ENCODE measurements at regions not wholly inside any gene's neighbourhood (a gene's known extent, or its start where the extent isn't known, plus 50 kb on each side); places are given as distances from the start of the nearest gene placed in this dataset.

DNA sequence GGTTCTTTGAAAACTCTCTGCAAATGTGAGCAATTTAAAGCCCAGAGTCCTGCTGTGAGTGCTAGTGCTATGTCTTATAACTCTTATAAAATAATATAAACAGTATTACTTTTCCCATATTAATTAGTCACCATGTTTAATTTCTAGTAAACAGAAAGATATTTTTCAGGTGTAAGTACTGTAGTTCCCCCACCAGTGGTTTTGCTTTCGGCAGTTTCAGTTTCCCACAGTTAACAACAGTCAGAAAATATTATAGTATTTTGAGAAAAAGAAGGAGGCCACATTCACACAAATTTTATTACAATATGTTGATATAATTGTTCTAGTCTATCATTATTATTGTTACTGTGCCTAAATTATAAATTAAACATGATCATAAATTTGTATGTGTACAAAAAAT, 800.5 kb downstream of the LRFN5 start:
- TF ChIP-seq JUND (IDR thresholded peaks at IDR 0.05; ENCODE audit: low read depth), result no peak
- no peak for DNase-seq (ENCODE audit: low read depth in 1 of 2, low spot score in 1 of 2)
- in situ Hi-C loops (cut with HindIII; ENCODE audit: low pct_unique_long_range_greater_than_20kb, low sequenced_read_pairs), result no loop called here

- in situ Hi-C loops (cut with HindIII; ENCODE audit: low pct_unique_long_range_greater_than_20kb, low sequenced_read_pairs), result no loop called here
- no peak for DNase-seq (ENCODE audit: low read depth in 1 of 2, low spot score in 1 of 2)
- TF ChIP-seq JUND (IDR thresholded peaks at IDR 0.05; ENCODE audit: low read depth), result no peak
These were observed 784.6 kb downstream of the LRFN5 start for GRCh38 chr14:42391146-42391834.

DNA sequence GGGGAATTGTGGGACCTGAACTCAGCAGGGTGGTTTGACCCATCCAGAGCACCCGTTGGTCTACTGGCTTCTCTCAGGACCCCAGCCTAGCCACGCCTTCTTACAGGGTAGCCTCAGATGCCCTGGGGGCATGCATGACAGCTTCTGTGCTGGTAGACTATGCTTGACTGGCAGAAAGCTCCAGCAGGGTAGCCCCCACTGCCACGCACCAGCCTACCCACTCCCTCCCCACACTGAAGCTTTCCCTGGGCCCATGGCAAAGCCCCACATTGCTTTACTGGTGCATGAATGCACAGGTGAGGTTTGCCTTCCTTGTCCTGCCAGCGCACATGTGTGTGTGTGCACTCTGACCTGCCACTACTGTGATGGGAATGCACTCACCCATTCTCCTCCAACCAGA, 772.2 kb downstream of the LRFN5 start:
- in situ Hi-C loops (cut with HindIII; ENCODE audit: low pct_unique_long_range_greater_than_20kb, low sequenced_read_pairs), result no loop called here
- DNase-seq (ENCODE audit: low read depth in 1 of 2, low spot score in 1 of 2), result no peak
- TF ChIP-seq JUND (IDR thresholded peaks at IDR 0.05; ENCODE audit: low read depth), result no peak

- no peak for TF ChIP-seq JUND (IDR thresholded peaks at IDR 0.05; ENCODE audit: low read depth)
- DNase-seq (ENCODE audit: low read depth in 1 of 2, low spot score in 1 of 2), result peak in 1 of 2 experiments; percentile 9
- in situ Hi-C loops (cut with HindIII; ENCODE audit: low pct_unique_long_range_greater_than_20kb, low sequenced_read_pairs), result no loop called here
These were observed 771.6 kb downstream of the LRFN5 start for GRCh38 chr14:42378274-42378673.

DNA sequence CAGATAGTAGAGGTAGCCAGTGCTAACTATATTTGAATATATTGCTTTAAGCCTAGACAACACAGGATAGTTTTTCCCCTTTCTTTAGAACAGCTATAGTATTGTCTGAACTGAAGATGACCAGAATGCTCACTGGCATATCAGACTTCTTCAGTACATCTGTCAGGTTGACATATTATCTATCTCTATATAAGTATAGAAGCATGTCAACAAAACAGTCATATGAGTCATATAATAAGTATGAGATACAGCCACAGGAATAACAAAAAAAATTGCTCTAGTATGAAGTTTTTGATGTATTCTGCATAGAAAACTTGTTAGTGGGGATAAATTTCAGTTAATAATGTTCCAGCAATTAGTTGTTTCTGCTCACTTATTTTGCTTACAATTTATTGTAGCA, 767.7 kb downstream of the LRFN5 start:
- in situ Hi-C loops (cut with HindIII; ENCODE audit: low pct_unique_long_range_greater_than_20kb, low sequenced_read_pairs), result no loop called here
- no peak for DNase-seq (ENCODE audit: low read depth in 1 of 2, low spot score in 1 of 2)
- no peak for TF ChIP-seq JUND (IDR thresholded peaks at IDR 0.05; ENCODE audit: low read depth)

- DNase-seq (ENCODE audit: low read depth in 1 of 2, low spot score in 1 of 2), result no peak
These were observed 763.4 kb downstream of the LRFN5 start for GRCh38 chr14:42370056-42370455.

GRCh38 chr14:42368234-42368633, 761.6 kb downstream of the LRFN5 start:
- in situ Hi-C loops (cut with HindIII; ENCODE audit: low pct_unique_long_range_greater_than_20kb, low sequenced_read_pairs), result no loop called here
- no peak for TF ChIP-seq JUND (IDR thresholded peaks at IDR 0.05; ENCODE audit: low read depth)

More at GRCh38 chr14:42370056-42370455, 763.4 kb downstream of the LRFN5 start:
- in situ Hi-C loops (cut with HindIII; ENCODE audit: low pct_unique_long_range_greater_than_20kb, low sequenced_read_pairs), result no loop called here
- TF ChIP-seq JUND (IDR thresholded peaks at IDR 0.05; ENCODE audit: low read depth), result no peak

DNA sequence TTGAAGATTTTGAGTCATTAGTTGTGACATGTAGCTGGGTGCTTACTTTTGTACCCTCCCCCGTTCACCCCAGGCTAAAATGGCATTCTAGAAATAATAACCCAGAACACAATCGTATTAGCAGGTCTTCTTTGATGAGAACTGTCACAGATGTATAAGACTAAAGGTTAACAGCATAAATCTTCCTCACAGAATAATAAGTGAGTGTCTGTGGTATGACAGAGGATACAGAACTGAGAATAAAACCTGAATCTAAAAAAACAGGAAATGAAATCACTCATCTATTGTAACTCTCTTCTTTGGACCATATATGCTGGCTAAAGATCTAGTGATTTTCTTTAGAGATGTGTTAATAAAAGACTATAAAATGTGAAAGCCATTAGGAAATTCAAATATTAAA, 746.6 kb downstream of the LRFN5 start:
- in situ Hi-C loops (cut with HindIII; ENCODE audit: low pct_unique_long_range_greater_than_20kb, low sequenced_read_pairs), result no loop called here
- no peak for TF ChIP-seq JUND (IDR thresholded peaks at IDR 0.05; ENCODE audit: low read depth)
- no peak for DNase-seq (ENCODE audit: low read depth in 1 of 2, low spot score in 1 of 2)

More at GRCh38 chr14:42368234-42368633, 761.6 kb downstream of the LRFN5 start:
- DNase-seq (ENCODE audit: low read depth in 1 of 2, low spot score in 1 of 2), result no peak

DNA sequence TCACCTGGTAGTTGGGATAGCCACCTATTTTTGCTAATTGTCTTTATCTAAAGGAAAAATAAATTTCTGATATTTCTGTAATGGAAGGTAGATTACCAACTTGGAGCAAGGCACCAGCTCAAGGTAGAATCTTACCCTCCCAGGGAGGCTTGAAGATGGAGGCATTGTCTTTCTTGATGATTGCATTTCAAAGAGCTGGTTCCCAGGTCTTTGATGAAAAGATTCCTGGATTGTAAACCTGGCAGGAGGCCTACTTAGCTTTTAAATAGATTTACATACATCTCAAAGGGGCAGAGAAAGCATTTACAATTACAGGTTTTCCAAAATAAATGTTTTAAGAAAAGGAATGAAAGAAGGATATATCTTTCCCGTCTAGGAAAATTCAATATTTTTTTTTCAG, 729.2 kb downstream of the LRFN5 start:
- in situ Hi-C loops (cut with HindIII; ENCODE audit: low pct_unique_long_range_greater_than_20kb, low sequenced_read_pairs), result no loop called here
- TF ChIP-seq JUND (IDR thresholded peaks at IDR 0.05; ENCODE audit: low read depth), result no peak
- DNase-seq (ENCODE audit: low read depth in 1 of 2, low spot score in 1 of 2), result no peak

GRCh38 chr14:42334931-42335330, 728.3 kb downstream of the LRFN5 start:
- TF ChIP-seq JUND (IDR thresholded peaks at IDR 0.05; ENCODE audit: low read depth), result no peak
- in situ Hi-C loops (cut with HindIII; ENCODE audit: low pct_unique_long_range_greater_than_20kb, low sequenced_read_pairs), result no loop called here

GRCh38 chr14:42323426-42323825, 716.8 kb downstream of the LRFN5 start:
- no peak for DNase-seq (ENCODE audit: low read depth in 1 of 2, low spot score in 1 of 2)
- in situ Hi-C loops (cut with HindIII; ENCODE audit: low pct_unique_long_range_greater_than_20kb, low sequenced_read_pairs), result no loop called here
- no peak for TF ChIP-seq JUND (IDR thresholded peaks at IDR 0.05; ENCODE audit: low read depth)

More at GRCh38 chr14:42334931-42335330, 728.3 kb downstream of the LRFN5 start:
- DNase-seq (ENCODE audit: low read depth in 1 of 2, low spot score in 1 of 2), result no peak

DNA sequence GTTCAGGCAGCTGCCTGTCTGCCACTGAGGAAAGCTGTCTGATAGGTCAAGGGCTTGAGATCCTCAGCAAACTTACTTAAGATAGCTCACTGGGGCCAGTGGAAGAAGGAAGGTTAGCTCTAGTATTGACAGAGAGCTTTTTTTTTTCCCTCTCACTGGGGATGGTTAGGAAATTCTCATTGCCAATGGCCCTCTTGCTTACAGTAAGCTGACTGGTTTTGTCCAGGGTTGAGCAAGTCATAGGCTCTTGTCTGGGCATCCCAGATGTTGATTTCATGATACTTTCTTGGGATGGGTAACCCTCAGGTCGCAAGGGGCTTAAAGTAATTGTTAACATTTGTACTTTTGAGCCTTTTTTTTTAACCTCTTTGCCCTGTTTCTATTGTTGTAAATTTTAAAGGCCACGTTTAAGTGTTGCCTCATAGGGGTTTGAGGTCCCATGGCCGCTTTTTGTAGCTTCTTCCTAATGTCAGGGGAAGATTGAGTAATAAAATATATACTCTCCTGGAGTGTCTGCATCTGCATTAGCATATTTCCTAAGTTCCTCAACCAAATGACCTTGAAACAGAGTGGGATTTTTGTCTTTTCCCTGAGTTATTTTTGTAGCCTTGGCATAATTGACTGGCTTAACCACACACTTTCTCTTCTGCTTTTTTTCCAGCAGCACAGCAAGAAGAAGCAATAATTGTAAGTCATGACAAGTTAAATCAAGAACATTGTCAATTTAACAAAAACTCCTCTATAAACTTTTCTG, 716.0 kb downstream of the LRFN5 start:
- no peak for DNase-seq (ENCODE audit: low read depth in 1 of 2, low spot score in 1 of 2)
- in situ Hi-C loops (cut with HindIII; ENCODE audit: low pct_unique_long_range_greater_than_20kb, low sequenced_read_pairs), result no loop called here

GRCh38 chr14:42319996-42320395, 713.3 kb downstream of the LRFN5 start:
- in situ Hi-C loops (cut with HindIII; ENCODE audit: low pct_unique_long_range_greater_than_20kb, low sequenced_read_pairs), result no loop called here
- no peak for TF ChIP-seq JUND (IDR thresholded peaks at IDR 0.05; ENCODE audit: low read depth)
- DNase-seq (ENCODE audit: low read depth in 1 of 2, low spot score in 1 of 2), result no peak

More for the DNA sequence above, 716.0 kb downstream of the LRFN5 start:
- TF ChIP-seq JUND (IDR thresholded peaks at IDR 0.05; ENCODE audit: low read depth), result no peak
